Heart left ventricle (tissue), 16 donors: ENCODE measurements at regions not wholly inside any gene's neighbourhood (a gene's known extent, or its start where the extent isn't known, plus 50 kb on each side); places are given as distances from the start of the nearest gene placed in this dataset.
A peak's percentile ranks its signal among the peaks of the same experiment; 100 is the strongest.
"Not testable (repeated sequence)": the region's sequence is repeated elsewhere in the genome, so short reads cannot be mapped to it uniquely, and the experiment has no call there.

Source experiments
- ATAC-seq, 4 donors: fragments of 200-7000 bp; cut with Tn5 transposase; one replicate each; pipeline ENCODE4 v1.9.1; 2020 to 2022; ENCODE audit warnings: moderate library complexity in 4 of 4, mild to moderate bottlenecking in 3 of 4, moderate number of reproducible peaks in 1 of 4
- DNase-seq, 5 donors: peaks; one replicate each; pipeline ENCODE4 v3.0.0-alpha.2; 2020
- H3K27ac ChIP-seq, 12 donors: fragments of 200-600 bp; sonication (generic) in 4 of 12; one replicate each; pipeline versions ENCODE4 v1.5.0 to v1.8.0; 2016 to 2022; ENCODE audit warnings: mild to moderate bottlenecking in 2 of 12
- H3K27me3 ChIP-seq, 9 donors: fragments of 200-600 bp; sonication (generic) in 2 of 9; one replicate each; pipeline versions ENCODE4 v1.5.1 to v1.8.0; 2016 to 2022; ENCODE audit warnings: mild to moderate bottlenecking in 3 of 9
- H3K36me3 ChIP-seq, 9 donors: fragments of 200-600 bp; sonication (generic) in 2 of 9; one replicate each; pipeline versions ENCODE4 v1.5.0 to v1.8.0; 2018 to 2022; ENCODE audit warnings: mild to moderate bottlenecking in 2 of 9
- H3K4me1 ChIP-seq, 12 donors: fragments of 200-600 bp; sonication (generic) in 4 of 12; one replicate each; pipeline versions ENCODE4 v1.5.0 to v1.8.0; 2016 to 2022; ENCODE audit warnings: mild to moderate bottlenecking in 3 of 12
- H3K4me3 ChIP-seq, 12 donors: fragments of 200-600 bp; sonication (generic) in 4 of 12; one replicate each; pipeline versions ENCODE4 v1.5.0 to v1.8.0; 2017 to 2022; ENCODE audit warnings: mild to moderate bottlenecking in 9 of 12, moderate library complexity in 4 of 12
- H3K9me3 ChIP-seq, 12 donors: fragments of 200-600 bp; sonication (generic) in 4 of 12; one replicate each; pipeline versions ENCODE4 v1.5.0 to v1.8.0; 2016 to 2022; ENCODE audit warnings: mild to moderate bottlenecking in 1 of 12
- WGBS, 4 donors: extraction: QIAGEN DNeasy Blood & Tissue Kit in 2 of 4; methylation state at CpG; one replicate each; pipeline versions ENCODE4 v1.1.5 to v1.1.7; 2013 to 2018; 5-methylcytosine and 5-hydroxymethylcytosine counted together
- intact Hi-C, 10 donors: fragments of 100-400 bp; cut with DNase I; formaldehyde crosslinking; loops; one replicate each; pipeline versions ENCODE4 v1.11.1 to v1.14.2; 2022
- donor health status: ischemic (EF 13 %, LVEDD 7.1; RV severe dilation, severe dysfunction).
- donor health status: healthy with polysubstance abuse.
- donor health status: DM: no; HTN: yes; CAD: no.
- donor health status: DM: no; HTN: no; CAD: no.
- donor health status: ischemic (EF 25% LVEDD 6.9; RV normal size, moderate dysfunction).
- donor health status: ischemic (EF 25% LVEDD 5.7; RV mildly dilated, moderate dysfunction).
- donor health status: healthy.
- donor health status: DM: yes; HTN: yes; CAD: no.
- donor health status: ischemic (EF 35%, LVEDD 5.7; RV mildly dilated, moderate dysfunction).
- donor health status: nonischemic (EF 11% LVEDD 7.7; RV severe dilation, severe dysfunction).
- donor health status: DM: yes; HTN: yes; CAD: no.
- donor health status: PGD.
- donor health status: ischemic (EF 29% LVEDD 5.4; RV normal size, mild dysfunction).
- donor health status: nonischemic (EF 23%, LVEDD 6.1; RV moderate dilation, normal function).

DNA sequence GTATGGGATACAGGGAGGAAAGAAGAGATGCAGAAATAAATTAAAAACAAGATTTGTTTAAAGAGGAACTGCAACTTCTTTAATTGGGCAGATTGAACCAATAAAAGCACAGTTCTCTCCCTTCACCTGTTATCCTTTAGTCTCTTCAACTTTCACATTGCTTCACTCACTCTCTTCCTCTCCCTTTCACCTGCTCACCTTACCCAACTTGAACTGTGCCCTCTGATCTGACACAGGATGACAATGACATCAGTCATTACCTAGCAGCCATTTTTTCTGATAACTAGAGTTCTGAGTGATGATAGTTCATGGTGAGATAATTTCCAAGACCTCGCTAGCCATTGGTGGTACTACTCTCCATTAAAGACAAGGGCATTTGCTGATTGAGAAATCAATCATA is 105.5 kb upstream of the NBPF9 start:
- DNase-seq, H3K4me3 ChIP-seq, H3K9me3 ChIP-seq, H3K27ac ChIP-seq, H3K4me1 ChIP-seq, ATAC-seq, H3K27me3 ChIP-seq, intact Hi-C loops, H3K36me3 ChIP-seq: not testable (repeated sequence)
- no CpG with 5 or more reads among the region's 1 CpG for WGBS, 4 donors

DNA sequence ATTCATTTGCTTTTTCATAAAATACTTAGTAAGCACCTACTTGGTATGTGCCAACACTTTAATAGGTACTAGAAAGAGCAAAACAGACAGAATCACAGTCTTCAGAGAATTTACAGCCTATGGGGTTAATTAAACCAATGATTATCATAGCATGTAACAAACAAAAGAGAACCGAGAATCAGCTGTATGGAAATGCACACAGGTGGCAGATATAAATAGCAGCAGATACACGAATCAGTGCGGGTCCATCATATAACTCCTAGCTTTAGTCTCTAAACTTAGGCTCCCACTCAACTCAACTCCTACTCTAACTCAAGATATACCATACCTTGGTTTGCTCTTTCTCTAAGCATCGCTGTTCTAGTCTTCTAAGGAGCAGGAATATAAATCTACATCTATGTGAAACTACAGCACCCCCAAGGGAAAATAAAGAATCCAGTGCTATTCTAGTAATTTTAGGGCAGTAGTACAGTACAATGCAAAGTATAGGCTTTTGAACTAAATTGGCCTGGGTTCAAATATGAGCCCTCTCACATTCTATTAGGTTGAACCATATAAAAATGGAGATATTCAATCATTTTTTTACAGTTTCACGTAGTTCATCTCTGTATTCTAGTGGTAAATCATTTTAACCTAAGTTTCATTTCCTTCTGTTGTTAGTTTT is 108.5 kb upstream of the NBPF9 start:
- H3K36me3 ChIP-seq: not testable (repeated sequence)

DNA sequence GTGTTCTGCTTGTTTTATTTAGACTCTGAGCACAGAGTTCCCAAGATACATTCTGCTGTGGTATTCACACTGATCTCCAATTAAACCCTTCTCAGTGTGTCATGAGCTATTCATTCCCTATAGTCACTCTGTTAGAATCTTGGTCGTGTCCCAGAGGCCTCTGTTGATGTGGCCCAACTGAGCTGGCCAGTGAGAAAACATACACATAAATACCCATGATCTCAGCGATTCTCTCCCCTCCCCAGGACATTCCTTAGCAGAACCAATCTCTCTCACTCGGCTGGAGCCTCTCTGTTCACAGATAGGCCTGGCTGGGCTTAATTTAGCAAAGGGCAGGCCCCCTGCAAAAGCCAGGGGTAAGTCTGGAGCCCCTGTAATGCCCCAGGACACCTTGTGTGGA is 109.6 kb upstream of the NBPF9 start:
- H3K9me3 ChIP-seq, DNase-seq, intact Hi-C loops, H3K4me3 ChIP-seq, H3K27me3 ChIP-seq, H3K27ac ChIP-seq, H3K4me1 ChIP-seq, H3K36me3 ChIP-seq: not testable (repeated sequence)
- peak; percentile 87 to 92 (median 90) for ATAC-seq
- 9 to 15% methylated on average over 1 of the region's 3 CpGs; no CpG with 5 or more reads in 2 of the 4 donors for WGBS, 4 donors

More for the DNA sequence above, 108.5 kb upstream of the NBPF9 start:
- DNase-seq, intact Hi-C loops, H3K9me3 ChIP-seq, H3K27me3 ChIP-seq, H3K4me1 ChIP-seq, H3K4me3 ChIP-seq: not testable (repeated sequence)
- 64 to 78% (median 73%) methylated on average over 1 of the region's 5 CpGs for WGBS, 4 donors
- peak overlapping the region in 4 of 12 donors; percentile 58 to 73 (median 68) for H3K27ac ChIP-seq
- peak in 1 of 4 donors; percentile 2 for ATAC-seq

DNA sequence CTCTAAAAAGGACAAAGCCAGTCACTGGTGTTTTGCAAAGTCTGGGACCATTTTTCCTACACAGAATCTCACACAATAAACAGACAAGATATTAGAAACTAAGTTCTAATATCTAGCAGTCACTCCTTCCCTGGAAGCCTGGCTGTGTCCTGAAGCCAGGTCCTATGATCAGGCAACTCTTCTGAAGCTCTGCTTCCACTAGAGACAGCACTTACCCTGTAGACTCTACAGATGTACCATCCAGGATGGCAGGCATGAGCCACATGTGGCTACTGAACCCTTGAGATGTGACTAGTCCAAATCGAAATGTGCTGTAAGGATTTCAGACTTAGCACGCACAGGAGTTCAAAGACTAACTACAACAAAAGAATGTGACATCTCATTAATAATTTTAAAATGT is 110.3 kb upstream of the NBPF9 start:
- H3K27ac ChIP-seq, H3K4me3 ChIP-seq, H3K9me3 ChIP-seq, H3K4me1 ChIP-seq, H3K27me3 ChIP-seq, H3K36me3 ChIP-seq, DNase-seq, intact Hi-C loops: not testable (repeated sequence)
- no CpG with 5 or more reads among the region's 2 CpGs for WGBS, 4 donors
- ATAC-seq: peak; percentile 10 to 60 (median 39)

- DNase-seq: peak in 2 of 5 donors; percentile 10 to 19
- H3K4me3 ChIP-seq: not testable (repeated sequence)
- peak overlapping the region in 1 of 12 donors; percentile 50 for H3K27ac ChIP-seq
Measured at GRCh38 chr1:149218080-149218988, 115.0 kb upstream of the NBPF9 start.

DNA sequence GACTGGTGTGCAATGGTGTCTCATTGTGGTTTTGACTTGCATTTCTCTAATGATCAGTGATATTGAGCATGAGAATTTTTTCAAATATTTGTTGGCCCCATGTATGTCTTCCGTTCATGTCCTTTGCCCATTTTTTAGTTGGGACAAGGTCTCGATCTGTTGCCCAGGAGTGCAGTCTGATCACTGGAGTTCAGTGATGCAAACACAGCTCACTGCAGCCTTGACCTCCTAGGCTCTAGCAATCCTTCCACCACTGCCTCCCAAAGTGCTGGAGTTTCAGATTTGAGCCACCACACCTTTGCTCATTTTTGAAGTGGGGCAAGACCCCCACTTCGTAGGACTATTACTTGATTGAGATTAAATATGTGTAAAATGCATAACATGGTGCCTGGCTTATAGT is 116.2 kb upstream of the NBPF9 start:
- WGBS, 4 donors: no CpG with 5 or more reads among the region's 3 CpGs
- intact Hi-C loops, H3K4me3 ChIP-seq, ATAC-seq, H3K27ac ChIP-seq, H3K36me3 ChIP-seq, H3K4me1 ChIP-seq, H3K9me3 ChIP-seq, DNase-seq, H3K27me3 ChIP-seq: not testable (repeated sequence)

More at GRCh38 chr1:149218080-149218988, 115.0 kb upstream of the NBPF9 start:
- intact Hi-C loops, H3K27me3 ChIP-seq, H3K4me1 ChIP-seq, H3K9me3 ChIP-seq, H3K36me3 ChIP-seq: not testable (repeated sequence)
- 68 to 93% (median 84%) methylated on average over 1 to 2 of the region's 7 CpGs for WGBS, 4 donors
- ATAC-seq: peak; percentile 10 to 66 (median 40)

DNA sequence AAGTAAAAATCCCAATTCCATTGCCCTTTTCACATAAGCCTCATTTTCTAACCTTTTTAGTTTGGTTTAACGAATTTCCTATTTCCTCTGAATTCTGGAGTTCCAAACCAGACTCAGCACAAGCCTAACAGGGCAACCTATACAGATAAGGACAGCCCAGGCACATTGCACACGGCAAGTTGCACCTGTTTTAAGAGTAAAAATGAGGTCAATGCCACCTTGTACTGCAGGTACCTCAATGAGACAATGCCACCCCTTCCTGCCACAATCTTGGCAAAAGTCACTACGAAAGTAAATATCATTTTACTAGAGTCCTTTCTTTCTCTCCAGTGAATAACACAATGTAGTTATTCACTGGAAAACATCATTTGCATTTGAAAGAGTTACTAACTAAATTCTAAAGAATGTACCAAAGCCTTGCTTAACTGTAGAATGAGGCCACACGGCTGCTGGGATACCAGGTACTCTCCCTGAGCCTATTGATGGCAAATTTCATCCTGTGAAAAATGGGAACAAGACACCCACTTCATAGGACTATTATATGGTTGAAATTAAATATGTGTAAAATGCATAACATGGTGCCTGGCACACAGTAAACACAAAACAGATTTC is 117.2 kb upstream of the NBPF9 start:
- ATAC-seq: peak in 1 of 4 donors; percentile 40
- H3K27ac ChIP-seq, H3K27me3 ChIP-seq, intact Hi-C loops, H3K9me3 ChIP-seq, H3K4me1 ChIP-seq, DNase-seq, H3K36me3 ChIP-seq, H3K4me3 ChIP-seq: not testable (repeated sequence)
- no CpG with 5 or more reads among the region's 4 CpGs for WGBS, 4 donors

DNA sequence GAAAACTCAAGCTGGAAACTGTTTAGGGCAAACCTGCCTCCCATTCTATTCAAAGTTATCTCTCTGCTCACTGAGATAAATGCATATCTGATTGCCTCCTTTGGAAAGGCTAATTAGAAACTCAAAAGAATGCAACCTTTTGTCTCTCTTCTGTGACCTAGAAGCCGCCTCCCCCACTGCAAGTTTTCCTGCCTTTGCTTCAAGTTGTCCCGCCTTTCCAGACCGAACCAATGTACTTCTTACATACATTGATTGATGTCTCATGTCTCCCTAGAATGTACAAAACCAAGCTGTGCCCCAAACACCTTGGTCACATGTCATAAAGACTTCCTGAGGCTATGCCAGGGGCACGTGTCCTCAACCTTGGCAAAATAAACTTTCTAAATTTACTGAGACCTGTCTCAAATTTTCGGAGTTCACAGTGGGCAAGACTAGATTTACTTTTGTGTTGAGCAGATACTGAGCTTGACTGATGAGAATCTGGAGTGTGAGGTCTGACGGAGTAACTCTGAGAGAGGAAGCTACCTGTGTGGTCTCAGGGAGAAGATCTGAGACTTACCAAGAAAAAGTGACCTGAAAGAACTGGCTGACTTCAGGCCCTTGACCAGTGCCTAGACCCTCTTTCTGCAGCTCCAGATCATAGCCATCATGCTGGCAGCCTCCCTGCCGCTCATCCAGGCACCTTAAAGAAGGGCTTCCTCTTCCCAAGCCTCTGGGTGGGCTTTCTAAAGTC is 124.7 kb upstream of the NBPF9 start:
- peak in 1 of 4 donors; percentile 0 for ATAC-seq
- H3K27me3 ChIP-seq, H3K9me3 ChIP-seq, H3K36me3 ChIP-seq, DNase-seq, H3K4me1 ChIP-seq, intact Hi-C loops: not testable (repeated sequence)
- 21 to 43% (median 32%) methylated on average over 2 to 3 of the region's 7 CpGs for WGBS, 4 donors
- Histone ChIP-seq H3K27ac (peak overlapping the region in 11 of 12 donors; percentile 54 to 87 (median 75)), H3K4me3 (peak overlapping the region in 1 of 12 donors; percentile 19)

DNA sequence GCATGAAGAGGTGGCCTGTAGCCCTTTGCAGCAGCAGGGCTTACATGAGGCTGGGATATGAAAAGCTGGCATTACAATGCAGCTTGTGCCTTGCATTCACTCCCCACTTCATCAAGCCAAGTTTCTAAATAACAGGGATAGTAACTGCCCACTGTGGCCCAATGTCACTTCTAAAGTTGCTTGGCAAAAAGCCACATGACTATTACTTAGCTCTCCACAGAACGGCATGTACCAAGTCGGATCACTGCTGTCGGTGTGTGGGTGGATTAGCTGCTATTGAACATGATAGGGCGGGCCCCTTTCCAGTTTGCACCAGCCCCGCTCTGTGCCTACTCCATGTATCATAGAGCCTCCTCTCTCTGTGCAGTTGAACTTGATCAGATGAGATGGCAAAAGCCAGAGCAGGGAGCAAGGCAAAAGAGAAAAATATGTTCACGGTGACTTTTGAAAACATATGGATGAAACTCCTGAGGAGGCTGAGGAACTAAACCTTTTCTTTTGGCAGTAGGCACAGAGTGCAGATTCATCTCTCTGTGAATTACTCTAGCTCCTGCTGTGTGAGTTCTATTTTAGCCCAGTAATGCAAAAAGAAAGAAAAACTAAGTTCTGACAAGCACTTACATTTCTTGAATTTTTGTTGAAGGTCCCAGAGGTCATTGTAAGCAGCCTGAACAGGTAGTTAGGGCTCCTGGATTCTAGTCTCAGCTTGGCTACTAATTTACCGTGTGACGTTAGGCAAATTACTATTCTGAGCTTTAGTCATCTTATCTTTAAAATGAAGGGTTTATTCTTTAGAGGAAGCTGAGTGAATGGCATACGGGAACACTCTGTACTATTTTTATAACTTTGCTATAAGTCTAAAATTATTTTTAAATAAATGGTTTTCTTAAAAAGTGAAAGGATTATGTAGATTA is 125.6 kb upstream of the NBPF9 start:
- H3K36me3 ChIP-seq, H3K4me1 ChIP-seq, intact Hi-C loops, H3K27me3 ChIP-seq, H3K9me3 ChIP-seq: not testable (repeated sequence)
- DNase-seq (peak in 2 of 5 donors; percentile 5 to 35), ATAC-seq (peak; percentile 98 to 99 (median 98))
- H3K4me3 ChIP-seq: peak overlapping the region in 1 of 12 donors; percentile 19
- H3K27ac ChIP-seq: peak overlapping the region in 11 of 12 donors; percentile 52 to 87 (median 71)
- WGBS, 4 donors: 50% methylated on average over 1 of the region's 9 CpGs; no CpG with 5 or more reads in 3 of the 4 donors
